ENCODE measurements at regions not wholly inside any gene's neighbourhood (a gene's known extent, or its start where the extent isn't known, plus 50 kb on each side); places are given as distances from the start of the nearest gene placed in this dataset.

DNA sequence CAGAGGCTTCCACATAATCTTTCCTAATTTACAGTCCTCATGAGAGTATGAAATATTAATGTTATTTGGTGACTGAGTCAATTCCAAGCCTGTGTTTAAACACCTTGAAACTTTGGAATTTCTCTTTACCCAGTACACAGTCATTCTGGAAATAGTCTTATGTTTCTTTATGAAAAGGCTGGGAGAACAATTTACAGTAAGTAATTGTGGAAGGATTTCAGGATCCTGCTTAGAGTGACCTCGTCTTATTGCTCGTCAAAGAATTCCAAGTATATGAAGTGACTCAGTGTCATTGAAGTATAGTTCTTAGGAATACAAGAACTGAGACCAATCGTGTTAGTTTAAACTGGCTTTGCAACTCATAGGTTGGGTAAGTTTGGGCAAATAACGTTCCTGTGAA lies 634.2 kb downstream of the SLC16A7 start (continued):
- TF ChIP-seq TEAD4 (IDR thresholded peaks at IDR 0.05; ENCODE audit: low read depth, low read length) (no peak), TAF7 (optimal IDR thresholded peaks at IDR 0.05; ENCODE audit: borderline replicate concordance, low read depth, low read length) (no peak)
